Fibroblast of skin of left quadriceps (primary cell): ENCODE measurements at regions not wholly inside any gene's neighbourhood (a gene's known extent, or its start where the extent isn't known, plus 50 kb on each side); places are given as distances from the start of the nearest gene placed in this dataset.

Experiments used
- DNase-seq, 2 experiments: peaks; one replicate each; pipeline ENCODE4 v3.0.0-alpha.2; 2013; ENCODE audit warnings: low read depth in 2 of 2

GRCh38 chr13:104098421-104098820 lies 1032.2 kb upstream of the SLC10A2 start:
- DNase-seq: no peak

- no peak for DNase-seq
Measured at GRCh38 chr13:104086759-104087158, 1020.5 kb upstream of the SLC10A2 start.

GRCh38 chr13:104086210-104086609 lies 1020.0 kb upstream of the SLC10A2 start:
- no peak for DNase-seq

- DNase-seq: no peak
Measured at GRCh38 chr13:104085611-104086010, 1019.4 kb upstream of the SLC10A2 start.

GRCh38 chr13:104074326-104074725 lies 1008.1 kb upstream of the SLC10A2 start:
- DNase-seq: no peak

- DNase-seq: no peak
Measured at GRCh38 chr13:104071806-104072205, 1005.6 kb upstream of the SLC10A2 start.

GRCh38 chr13:104065328-104065727 lies 999.1 kb upstream of the SLC10A2 start:
- DNase-seq: no peak

- no peak for DNase-seq
Measured at GRCh38 chr13:104057861-104058260, 991.6 kb upstream of the SLC10A2 start.

- DNase-seq: no peak
Measured at GRCh38 chr13:104045907-104046306, 979.7 kb upstream of the SLC10A2 start.

GRCh38 chr13:104043184-104043583 lies 977.0 kb upstream of the SLC10A2 start:
- no peak for DNase-seq

- no peak for DNase-seq
Measured at GRCh38 chr13:104034891-104035290, 968.7 kb upstream of the SLC10A2 start.

- DNase-seq: no peak
Measured at GRCh38 chr13:104025303-104025702, 959.1 kb upstream of the SLC10A2 start.

- no peak for DNase-seq
Measured at GRCh38 chr13:104024416-104025170, 958.4 kb upstream of the SLC10A2 start.

GRCh38 chr13:104021806-104022397 lies 955.7 kb upstream of the SLC10A2 start:
- no peak for DNase-seq

GRCh38 chr13:104017317-104017716 lies 951.1 kb upstream of the SLC10A2 start:
- DNase-seq: no peak

GRCh38 chr13:104015646-104016396 lies 949.6 kb upstream of the SLC10A2 start:
- no peak for DNase-seq

GRCh38 chr13:104014803-104015645 lies 948.8 kb upstream of the SLC10A2 start:
- DNase-seq: no peak

GRCh38 chr13:104011505-104012241 lies 945.5 kb upstream of the SLC10A2 start:
- DNase-seq: no peak

- peak; percentile 26 to 38 for DNase-seq
Measured at GRCh38 chr13:104008541-104009435, 942.6 kb upstream of the SLC10A2 start.

GRCh38 chr13:104008075-104008474 lies 941.9 kb upstream of the SLC10A2 start:
- DNase-seq: no peak
